GM19324 (cell line): ENCODE measurements at regions not wholly inside any gene's neighbourhood (a gene's known extent, or its start where the extent isn't known, plus 50 kb on each side); places are given as distances from the start of the nearest gene placed in this dataset.
A peak's percentile ranks its signal among the peaks of the same experiment; 100 is the strongest.

Source experiments
- ATAC-seq: cut with Tn5 transposase; IDR thresholded peaks from one replicate; pipeline ENCODE4 v1.9.1; 2021; ENCODE audit warnings: mild to moderate bottlenecking, moderate library complexity; ENCODE audit not compliant: unreplicated experiment, low FRiP score

DNA sequence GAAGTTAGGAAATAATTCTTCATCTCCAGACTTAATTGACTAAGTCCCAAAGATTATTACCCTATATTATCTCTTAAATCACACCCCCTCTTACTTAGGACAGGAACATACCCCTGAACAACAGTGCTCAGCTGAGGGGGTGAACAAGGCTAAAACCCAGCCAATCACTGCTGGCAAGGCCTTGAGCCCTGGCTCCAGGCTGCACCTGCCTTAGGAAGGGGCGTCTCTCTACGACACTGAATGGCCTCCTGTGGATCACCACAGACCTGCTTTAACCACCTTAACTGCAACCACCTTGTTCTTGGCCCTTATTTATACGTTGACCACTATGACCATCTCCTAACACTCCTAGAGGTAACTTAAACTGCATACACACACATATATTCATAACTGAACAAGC lies 267.4 kb upstream of the THBS1 start:
- ATAC-seq, result peak; percentile 28

DNA sequence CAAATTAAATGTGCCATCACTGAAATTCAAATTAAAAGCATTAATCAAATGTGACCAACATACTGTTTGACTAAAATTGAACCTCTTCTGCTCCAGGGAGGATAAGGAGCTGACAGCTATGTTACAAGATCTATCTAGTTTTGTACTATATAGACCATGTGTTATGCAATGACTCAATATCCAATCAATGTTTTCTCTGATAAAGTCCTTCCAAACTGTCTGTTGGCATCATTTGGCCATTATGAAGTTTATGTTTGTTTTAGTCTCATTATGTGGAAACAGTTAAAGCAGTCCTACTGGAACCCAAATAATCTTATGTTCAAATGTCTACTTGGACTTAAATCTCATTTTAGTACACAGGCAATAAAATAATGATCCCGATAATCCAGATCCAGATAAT lies 267.0 kb upstream of the THBS1 start:
- ATAC-seq, result peak; percentile 14

DNA sequence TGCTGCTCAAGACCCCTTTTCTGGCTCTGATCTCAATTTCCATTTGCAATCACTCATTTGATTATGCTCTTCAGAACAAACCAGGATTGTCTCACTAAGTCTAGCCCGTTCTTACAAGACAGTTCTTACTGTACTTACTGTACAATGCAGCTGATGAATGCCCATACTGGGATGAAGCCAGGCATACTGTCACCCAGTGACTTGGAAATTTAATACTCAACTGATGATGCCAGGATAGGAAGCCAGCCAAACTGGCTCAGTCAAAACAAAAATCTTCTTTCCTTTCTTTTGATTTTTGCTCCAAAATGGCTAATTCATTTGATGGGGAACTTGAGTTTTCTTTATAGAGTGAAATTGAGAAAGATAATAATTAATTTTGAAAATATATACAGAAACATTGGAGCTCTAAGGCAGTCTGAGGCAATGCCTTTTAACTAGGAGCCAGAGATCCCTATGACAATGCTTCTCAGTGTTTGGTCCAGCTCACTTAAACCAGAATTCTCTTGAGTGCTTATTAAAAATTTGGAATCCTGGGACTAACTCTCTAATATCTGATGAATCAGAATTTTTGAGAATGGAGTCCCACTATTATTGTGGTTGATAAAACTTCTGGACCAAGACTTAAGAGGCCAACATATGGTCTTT lies 265.6 kb upstream of the THBS1 start:
- ATAC-seq, result no peak

DNA sequence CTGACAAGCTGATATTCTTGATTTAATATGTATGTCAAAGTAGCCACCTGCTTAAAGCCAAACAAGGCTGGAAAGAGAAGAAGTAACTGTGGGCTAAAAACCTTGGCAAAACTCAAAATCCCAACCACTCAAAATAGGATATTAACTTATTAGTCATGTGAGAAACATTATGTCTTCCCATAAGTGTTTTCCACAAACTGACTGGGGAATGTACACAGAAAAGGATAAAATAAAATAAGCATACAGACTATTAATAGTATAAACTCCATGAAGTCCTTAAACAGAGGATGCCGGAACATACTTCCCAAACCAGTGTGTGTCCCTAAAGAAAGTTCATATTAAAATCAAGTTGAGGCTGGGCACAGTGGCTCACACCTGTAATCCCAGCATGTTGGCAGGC lies 263.7 kb upstream of the THBS1 start:
- ATAC-seq, result no peak

DNA sequence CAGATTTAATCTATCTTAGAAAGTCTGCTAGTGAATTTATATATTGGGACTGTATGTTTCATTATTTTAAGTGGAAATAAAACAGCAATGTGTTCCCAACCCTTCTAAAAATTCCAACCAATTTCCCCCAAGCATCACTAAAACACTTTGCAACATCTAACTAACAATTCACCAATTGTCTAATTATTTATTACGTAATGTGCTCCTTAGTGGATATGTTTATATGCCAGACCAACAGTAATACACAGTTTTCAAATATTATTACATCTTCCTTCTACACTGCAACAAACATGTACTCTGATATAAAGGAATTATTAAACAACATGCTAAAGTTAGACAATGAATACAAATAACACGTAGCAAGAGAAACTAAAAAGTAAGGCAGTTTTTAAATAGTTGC lies 262.6 kb upstream of the THBS1 start:
- ATAC-seq, result no peak

DNA sequence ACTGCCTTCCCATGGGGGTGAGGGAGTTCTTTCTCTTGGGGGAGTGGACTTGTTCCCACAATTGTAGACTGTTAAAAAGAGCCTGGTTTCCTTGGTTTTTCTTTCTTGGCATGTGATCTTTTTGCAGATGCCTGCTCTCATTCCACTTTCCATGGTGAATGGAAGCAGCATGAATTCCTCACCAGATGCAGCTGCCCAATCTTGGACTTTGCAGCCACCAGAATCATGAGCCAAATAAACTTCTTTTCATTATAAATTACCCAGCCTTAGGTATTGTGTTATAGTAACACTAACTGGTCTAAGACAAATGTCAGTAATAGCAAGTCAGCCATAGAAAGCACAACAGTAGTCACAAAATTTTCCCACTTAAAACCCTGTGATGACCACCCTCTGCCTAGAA lies 260.5 kb upstream of the THBS1 start:
- ATAC-seq, result no peak

DNA sequence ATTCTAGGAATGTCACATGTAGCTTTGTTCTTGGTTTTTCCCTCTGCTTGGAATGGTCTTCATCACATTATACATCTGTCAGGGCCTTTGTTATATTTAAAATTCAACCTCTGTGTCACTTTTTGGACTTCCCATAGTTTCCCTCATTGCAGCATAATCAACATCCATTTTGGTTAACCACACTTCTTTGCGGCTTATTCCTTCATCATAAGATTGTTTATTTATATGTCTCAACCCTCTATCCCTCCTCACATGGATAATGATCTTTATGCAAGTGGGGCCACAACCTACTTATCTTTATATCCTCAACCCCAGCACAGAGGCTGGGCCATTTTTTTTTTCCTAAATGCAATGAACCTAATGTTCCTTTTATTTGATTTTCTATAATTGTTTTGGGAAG lies 260.0 kb upstream of the THBS1 start:
- ATAC-seq, result no peak

DNA sequence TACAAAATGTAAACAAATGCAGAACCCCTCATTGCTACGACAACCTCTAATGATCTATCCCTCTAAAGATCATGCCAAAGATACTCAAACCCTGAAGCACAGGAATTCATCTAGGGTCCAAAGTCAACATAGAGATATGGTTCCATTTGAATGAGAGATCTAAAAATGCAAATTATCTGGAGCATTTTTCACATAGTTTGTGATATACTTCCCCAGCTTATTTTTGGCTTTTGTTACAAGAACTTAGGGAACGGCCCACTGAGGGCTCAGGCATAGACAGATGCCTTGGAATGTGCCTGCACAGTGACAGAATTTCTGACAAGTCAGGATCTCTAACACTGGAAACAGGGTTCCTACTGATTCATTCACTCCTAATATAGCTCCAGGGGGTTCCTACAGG lies 258.9 kb upstream of the THBS1 start:
- ATAC-seq, result no peak

DNA sequence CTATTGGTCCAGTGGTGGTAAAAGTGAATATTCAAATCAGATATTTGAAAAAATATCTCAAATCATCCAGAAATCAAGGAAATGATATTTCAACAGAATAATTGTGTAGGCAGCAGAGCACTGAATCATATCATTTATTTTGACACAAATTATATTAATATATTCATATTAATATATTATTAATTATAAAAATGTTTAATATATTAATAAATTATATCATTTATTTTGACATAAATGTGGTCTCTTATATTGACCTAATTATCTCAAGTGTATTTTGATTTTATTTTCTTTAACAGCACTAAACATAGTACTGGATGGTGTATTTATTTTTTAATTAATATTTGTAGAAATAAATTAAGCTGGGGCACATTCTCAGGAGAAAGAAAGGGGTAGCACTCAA lies 257.7 kb upstream of the THBS1 start:
- ATAC-seq, result no peak

DNA sequence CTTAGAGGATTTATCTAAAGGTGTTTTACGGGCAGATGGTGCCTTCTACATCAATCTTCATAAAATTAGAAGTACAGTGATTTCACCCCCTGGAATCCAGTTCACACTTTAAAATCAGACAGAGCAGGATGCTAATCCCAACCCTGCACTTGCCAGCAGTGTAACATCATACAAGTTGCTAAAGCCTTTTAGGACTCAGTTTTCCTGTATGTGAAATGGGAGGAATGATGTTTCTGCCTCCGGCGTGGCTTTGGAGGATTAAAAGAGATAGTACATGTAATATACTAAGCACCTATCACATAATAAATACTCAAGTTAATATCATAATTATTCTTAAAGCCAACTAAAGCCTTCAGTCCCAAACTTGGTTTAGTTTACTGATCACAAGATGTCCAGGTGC lies 257.2 kb upstream of the THBS1 start:
- no peak for ATAC-seq

DNA sequence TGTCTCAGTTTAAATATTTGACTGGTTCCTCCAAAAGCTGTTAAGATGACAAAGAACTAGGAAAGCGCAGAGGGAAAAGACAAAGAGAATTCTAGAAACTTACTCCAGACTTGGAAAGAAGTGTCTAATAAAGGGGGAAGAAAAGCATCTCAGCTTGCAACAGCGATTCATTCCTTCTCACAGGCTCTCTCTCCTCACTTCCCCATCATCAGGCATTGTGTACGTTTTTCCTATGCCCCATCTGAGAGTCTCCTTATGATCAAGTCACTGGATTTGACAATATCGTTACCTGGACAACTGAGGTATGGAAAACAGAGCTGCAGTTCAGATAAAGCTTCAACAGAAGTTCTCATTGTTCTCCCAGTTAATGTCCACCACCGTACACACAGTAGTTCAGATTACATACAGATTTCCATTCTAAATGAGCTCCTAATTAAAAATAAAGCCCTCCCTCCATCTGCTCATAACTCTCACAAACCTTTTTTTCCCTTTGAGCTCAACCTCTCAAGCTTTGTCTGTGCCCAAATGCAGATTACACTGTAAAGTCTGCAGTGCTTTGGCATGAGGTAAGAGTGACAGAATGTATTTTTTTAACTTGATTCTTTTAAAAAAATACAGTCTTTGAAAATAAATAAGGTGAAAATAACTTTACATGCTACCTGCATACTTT lies 254.4 kb upstream of the THBS1 start:
- no peak for ATAC-seq

DNA sequence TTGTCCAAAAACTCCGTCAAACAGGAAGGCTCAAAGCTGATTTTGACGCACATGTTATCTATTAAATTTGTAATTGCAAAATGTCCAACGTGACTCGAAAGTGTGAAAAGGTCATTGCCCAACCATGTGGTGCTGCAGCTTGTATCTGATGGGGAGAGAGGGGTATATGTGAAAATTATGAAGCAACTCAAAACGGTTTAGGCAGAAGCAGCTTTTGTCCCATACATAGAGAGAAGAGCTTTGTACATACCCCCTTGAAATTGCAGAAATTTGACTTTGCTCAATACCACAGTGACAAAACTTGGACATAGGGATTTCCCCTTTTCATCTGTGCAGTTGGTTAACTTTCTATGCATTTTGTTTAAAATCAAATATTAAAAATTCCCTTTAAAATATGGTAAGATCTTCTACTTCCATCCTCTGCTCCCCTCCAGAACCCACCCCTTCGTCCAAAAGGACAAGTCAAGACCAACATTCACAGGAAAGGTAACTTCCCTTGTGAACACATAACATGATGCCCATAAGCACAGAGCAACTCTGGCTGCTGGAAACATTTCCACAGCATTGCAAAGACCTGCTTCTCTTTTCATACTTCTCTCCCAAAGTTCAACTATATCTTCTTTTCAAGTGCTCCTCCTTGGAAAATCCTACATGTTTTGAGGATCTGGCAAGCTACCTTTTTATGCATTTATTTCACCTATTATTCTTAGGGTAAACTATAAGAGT lies 253.7 kb upstream of the THBS1 start:
- no peak for ATAC-seq

DNA sequence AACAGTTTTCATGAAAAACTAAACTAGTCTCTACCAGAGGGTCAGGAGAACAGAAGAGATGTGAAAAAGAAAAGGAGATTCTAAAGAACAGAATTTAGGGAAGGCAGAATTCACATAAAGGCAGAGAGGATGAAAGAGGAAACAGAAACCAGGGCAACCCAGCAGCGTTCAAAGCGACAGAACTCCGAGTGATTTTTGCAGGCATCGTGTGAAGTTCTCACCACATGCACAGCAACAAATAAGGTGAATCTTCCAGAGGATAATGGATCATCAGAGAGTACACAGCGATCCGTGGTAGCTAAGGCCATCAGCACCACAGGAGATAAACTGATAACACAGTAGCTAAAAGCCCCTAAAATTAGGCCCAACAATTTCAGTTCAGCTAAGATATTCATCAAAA lies 250.8 kb upstream of the THBS1 start:
- no peak for ATAC-seq

DNA sequence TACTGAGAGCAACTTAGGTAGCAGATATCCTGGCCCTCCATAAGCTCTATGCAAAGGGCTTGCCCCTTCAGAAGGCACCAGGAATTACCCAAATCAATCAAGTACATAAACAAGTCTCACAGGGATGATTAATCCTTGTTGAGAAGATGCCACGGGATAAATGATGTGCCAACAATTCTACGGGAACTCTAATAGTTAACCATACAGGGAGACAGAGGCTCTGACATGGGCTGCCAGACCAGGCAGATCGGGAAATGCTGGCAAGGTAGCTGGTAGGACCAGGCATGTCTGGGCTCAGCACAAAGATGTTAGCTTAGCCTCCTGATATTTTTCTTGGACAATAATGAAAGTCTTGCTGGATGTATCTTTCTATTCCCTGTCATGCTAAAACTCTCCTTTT lies 249.3 kb upstream of the THBS1 start:
- no peak for ATAC-seq

DNA sequence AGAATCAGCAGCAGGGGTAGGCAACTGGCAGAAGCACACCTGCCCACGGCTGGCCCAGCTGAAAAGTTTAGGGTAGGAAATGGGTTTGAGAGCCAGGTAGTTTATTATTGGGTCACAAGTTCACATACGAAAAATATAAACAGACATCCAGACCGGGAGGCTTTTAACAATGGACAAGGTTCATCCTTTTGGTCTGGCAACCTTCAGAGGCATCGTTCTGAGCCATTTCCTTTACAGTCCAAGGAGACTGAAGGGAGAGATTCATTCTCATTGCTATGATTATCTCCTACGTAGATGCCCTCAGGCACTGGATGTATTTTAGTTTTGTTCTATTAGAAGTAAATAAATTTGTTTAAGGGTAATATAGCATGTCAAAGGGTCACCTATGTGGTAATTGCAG lies 248.0 kb upstream of the THBS1 start:
- no peak for ATAC-seq

DNA sequence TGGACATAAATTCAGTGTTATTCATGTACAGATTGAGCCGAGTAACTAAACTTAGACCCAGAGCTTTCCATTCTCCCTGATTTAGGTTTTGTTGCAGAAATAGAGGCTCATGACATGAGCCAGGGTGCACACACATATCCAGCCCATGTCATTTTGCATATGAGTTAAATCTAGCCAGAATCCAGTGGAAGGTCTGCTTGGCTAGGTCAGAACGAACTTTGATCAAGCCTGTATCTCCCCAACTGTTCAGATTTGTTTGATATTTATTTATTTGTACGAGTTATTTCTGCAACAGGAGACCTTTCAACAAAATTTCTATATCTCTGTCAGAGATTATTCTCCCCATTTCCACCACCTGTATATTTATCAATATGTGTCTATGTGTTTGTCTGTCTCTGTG lies 247.5 kb upstream of the THBS1 start:
- ATAC-seq, result no peak

DNA sequence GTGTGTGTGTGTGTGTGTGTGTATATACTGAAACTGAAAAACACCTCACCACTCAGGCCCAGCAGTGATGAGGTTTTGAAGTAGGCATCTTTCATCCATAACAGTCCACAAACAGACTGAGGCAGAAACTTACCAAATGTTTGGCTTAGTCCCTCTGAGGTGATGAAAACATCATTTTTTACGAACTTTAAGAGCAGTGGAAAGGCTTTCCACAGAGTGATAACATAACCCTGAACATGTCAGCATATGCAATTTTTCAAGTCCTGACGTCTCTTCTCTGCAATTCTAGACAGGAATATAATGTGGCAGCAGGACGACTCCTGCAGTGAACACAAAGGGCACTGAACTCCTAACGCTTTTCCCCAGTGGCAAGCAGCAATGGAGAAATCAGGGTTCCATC lies 247.0 kb upstream of the THBS1 start:
- ATAC-seq, result no peak

DNA sequence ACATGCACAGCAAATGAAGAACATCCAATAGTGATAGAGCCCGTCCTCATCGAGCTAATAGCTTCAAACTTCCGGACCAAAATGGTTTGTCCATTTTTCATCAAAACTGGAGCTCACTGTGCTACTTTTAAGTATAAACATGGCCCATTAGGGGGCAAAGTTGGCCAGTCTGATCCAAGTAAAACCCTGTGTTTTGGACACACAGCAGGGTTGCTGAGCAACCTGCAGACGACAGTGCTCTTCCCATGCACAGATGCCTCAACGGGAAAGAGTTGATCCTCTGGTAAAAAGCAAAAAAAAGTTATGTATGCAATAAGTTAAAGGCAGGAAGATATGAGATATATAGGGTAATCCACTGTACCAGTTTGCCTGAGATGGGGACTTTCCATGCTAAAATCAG lies 244.0 kb upstream of the THBS1 start:
- no peak for ATAC-seq

DNA sequence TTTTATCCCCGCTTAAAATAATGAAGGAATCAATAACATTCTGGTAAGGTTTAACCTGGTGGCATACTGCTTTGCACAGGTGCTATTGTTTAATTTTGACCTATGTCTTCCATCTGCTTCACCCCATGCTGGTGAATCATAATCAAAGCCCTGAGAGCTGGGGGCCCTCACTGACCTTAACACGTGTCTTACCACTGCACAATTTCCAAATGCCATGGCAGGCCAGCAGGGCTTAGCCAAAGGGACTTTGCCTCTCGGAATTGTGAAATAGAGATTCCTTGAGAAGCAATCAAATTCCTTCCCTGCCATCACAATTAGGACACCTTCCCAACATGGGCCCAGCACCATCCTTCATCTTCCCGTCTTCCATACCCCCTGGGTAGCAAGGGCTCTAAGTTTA lies 242.6 kb upstream of the THBS1 start:
- no peak for ATAC-seq

DNA sequence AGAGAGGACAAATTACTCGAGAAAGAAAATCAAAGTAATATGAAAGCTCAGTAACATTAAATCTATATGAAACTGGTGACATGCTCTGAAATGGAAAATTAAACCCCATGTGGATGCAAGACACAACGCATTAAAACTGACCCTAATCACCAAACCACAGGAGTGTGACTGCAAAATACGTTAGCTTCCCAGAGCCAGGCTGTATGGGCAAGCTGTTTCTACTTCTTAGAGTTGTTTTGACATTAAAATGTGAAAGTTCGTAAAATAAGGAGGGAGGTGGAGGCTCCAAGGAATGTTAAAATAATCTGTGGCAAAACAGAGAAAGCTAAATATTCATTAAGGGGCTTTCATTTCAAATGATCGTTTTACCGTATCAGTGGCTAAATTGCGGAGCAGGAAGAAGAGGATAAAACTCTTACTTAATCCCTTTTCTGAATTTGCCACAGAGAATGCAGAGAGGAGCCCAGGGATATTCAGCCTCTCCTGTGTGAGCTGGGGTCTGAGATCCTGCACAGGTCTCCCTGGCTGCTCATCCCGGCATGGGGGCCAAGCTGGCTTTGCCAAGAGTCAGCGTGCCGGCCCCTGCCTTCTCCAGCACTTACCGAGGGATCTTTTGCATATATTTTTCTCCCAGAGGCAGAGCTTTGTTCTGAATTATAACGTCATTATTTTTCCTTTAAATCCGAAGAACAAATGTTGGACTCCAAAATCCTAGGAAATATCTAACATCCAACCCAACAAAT lies 239.8 kb upstream of the THBS1 start:
- no peak for ATAC-seq

DNA sequence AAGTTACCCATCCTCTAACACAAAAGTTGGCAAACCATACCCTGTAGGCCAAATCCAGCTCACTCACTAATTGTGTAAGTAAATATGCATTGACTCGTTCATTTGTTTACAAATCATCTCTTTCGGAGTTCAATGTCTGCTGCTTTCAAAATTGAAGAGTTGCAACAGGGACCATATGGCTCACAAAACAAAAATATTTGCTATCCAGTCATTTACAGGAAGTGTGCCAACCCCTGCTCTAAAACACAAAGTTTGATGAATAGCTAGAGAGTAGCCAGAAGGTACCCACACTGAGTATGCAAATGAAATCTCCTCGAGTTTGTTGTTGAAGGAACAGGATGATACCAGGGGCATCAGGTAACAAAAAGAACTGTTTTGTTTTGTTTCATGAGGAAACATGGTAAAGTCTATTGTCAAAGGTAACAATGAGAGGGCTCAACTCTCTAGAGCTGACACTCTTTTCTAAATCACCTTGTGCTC lies 236.2 kb upstream of the THBS1 start:
- no peak for ATAC-seq
